ENCODE measurements at regions not wholly inside any gene's neighbourhood (a gene's known extent, or its start where the extent isn't known, plus 50 kb on each side); places are given as distances from the start of the nearest gene placed in this dataset.

DNA sequence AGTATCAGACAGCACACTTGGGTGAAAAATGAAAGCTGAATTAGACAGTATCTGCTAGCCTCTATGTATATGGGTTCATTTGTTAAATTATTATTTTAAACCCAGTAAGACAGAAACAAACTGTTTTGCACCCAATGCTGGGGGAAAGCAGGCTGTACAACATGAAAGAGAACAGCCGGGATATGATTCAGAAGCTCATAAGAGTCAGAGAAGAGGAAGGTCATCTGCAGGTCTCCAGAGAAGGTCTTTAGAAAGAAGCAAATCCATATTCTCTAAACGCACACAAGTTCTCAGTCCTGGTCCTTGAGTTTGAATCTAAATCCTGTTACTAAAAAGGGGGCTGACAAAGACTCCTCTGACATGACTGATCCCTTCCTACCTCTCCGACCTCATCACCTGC, 155.1 kb downstream of the SIPA1L2 start:
- DNase-seq = no peak

DNA sequence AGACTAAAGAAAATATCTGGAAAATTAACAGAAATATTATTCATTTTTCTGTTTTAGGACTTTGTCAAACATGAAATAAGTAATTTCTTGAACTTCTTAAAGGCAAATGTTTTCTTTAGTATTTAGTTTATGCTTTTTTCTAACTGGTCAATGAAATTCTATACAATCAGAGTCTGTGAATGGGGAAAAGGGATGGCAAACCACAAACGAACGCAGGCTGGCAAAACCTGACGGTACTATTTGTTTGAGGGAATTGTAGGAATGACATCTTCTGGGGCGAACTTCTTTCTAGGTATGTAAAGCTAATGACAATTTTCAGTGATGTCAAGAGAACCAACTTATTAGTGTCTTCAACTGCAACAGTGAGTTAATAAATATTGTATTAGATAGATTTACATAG, 156.0 kb downstream of the SIPA1L2 start:
- DNase-seq = no peak

DNA sequence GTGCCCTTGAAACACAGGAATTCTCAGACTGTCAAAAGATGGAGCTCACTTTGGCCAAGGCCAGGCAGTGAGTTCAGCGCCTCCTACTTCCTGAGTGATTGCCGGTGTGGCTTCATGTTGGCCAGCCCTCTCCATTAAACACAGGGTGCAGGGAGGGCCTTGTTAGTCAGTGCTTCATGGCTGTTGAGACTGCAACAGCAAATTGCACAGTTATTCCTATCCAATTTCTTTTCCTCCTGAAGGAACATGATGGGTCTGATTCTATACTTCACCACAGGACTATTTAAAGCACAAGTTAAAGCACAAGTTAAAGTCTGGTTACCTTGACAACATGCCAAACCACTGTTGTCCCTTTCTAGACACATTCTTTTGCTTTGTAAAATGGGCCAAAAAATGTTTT, 156.6 kb downstream of the SIPA1L2 start:
- no peak for DNase-seq

DNA sequence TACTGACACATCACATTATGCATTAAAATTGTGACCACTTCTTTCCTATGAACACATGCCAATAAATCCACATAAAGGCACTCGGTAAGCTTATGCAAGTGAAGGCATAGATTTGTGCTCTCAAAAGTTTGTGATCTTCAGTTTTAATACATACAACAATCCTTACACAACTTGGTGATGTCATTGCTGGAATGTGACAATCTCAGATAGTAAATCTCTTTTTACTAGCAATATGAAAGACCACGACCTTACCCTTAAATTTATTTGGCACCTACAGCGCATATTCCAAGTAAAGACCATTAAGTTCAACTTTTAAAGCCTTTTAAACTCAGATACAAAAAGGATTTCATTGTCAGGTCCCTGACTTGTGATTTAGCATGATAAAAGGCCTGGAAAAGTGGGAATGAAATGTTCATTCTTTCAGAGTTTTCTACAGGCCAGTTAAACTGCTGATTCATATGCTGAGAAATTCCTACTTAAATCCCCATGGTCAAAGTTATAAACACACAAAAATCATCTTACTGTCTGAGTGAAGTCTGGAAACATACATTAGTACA, 157.4 kb downstream of the SIPA1L2 start:
- DNase-seq = no peak

DNA sequence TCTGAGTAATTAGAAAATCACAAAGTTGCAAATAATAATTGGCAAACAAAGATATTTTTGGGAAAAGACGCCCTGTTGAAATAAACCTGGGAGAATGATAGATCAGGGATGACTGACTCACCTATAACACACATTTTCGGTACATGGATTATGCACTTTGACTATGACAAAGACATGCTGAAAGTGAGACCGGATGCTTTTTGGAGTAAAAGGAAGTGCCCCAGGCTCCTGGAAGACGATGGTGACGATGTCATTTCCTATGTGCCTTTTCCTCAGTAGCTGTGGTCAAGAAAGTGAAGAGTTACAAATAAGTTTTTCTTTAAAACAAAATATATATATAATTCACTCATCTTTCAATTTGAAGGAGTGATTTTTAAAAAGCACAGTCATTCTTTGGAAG, 158.7 kb downstream of the SIPA1L2 start:
- no peak for DNase-seq

DNA sequence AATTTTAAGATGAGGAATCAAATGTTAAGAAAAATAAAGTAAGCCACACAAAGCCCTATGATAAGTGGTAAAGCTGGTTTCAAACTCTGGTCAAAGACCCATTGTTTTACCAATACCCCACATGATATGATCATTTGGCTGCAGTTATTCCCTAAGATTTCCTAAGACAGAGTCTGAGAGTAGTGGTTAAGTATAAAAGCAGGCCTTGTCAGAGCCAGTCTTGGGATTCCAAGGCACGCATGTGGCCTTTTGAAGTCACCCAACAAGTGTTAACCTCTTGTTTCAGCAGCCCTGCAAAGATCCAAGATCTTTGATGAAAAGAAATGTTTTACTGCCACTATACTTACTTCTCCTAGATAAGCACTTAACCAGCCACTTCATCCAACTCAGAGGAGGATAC, 159.2 kb downstream of the SIPA1L2 start:
- DNase-seq = no peak

DNA sequence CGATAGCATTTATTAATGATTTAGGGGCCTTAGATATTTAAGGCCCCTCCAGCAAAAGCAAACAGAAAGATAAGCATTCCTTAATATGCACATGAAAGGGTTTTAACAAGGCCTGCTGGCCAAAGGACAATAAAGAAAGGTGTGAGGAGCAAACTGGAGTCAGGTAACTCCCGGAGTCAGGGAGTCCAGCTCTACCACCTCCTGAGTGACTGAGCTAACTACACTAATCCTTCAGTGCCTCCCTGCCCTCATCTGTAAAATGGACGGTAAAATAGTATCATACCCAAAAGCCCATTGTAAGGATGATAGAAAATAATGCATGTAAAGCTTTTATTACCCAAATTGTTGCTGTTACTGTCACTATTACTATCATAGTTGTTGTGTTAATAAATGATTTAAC, 161.7 kb downstream of the SIPA1L2 start:
- no peak for DNase-seq

DNA sequence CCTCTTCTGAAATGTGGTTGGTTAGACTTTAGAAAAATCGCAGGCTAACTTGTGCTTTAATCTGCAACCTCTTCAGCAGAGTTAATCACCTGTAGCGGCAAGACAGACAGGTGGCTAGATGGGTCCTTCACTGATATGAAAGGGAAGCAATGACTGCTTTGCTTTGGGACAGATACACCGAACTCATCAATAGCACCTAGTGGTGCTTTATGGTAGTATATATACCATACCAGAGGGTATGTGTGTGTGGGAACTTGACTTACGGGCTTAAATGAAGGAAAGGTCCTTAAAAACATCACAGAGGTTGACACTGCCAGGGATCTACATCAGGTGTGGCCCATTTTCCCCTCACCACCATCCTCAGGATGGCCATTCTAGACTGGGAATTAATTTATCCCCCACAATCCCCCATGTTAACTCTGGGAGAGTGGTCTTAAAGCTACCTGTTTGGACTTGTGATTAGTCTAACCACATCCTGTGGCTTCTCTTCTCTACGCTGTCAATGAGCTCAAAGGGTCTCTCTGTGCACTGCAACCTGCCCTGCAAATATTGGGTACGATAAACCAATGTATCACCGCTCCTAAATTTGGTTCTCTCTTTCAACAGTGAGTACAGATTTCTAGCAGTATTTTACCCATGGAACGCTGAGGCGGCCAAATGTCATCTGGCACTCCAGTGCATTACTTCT, 162.7 kb downstream of the SIPA1L2 start:
- no peak for DNase-seq

DNA sequence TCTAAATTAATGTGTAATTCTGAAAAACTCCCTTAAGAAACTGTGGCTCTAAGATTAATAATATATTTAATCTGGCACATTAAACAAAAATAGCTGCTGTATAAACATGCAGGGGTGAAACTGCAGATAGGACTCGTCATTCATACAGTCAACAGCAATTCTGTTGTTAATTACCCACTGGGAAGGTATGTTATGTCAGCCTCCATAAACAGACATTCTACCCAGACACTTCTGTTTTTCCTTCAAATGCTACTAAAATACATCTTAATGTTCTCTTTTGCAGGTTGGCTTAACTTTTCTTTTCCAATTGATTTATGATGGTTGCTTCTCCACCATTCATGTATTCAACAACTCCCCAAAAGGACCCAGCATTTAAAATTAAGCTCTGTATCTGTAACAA, 165.6 kb downstream of the SIPA1L2 start:
- DNase-seq = no peak

DNA sequence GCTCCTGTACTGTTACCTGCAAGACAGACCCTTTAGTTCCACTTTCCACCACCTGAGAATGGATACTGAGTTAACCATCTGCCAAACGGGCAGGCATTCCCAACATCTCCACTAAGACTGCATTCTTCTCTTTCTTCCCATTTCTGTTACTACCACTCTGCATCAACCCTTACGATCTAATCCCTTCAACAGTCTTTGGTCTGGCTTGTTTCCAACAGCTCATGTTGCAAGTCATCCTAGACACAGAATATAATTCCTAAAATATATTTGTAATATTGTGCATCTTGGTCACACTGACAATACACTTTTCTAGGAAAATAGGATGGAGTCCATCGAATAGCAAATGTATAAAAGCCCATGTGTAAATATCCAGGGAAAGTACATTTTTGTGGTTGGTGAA, 166.7 kb downstream of the SIPA1L2 start:
- no peak for DNase-seq

DNA sequence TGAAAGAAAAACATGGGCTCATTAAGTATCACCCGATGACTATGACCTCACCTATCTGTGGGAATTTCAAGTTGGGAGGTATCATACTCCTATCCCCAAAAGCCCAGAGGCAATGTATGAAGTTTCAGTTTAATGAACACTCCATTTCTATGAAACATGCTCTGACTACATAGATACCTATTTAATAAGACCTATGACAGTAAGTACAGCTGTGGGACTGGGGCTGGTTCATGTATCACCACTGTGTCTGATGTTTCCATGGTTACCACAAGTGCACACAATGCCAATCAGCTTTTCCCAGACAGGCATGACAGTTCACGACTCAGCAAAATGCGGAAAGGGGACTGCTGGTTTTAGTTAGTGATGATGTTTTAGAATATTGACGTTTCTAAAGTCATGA, 167.7 kb downstream of the SIPA1L2 start:
- DNase-seq = no peak

DNA sequence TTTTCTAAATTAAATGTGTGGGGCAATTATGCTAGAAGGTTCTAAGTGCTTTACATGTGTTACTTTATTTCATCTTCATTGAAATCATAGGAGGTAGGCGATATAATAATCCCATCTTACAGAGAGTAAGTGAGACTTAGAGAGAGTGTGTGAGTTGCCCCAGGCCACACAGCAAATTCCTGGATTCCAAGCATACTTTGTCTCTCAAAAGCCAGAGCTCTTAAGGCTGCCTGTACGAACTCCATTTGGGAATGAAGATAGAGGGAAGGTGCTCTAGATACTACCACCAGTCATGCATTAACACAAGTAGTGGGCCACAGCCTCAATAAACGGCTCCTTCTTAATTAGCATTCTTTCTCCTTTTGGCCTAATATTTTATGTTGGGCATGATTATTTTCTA, 170.1 kb downstream of the SIPA1L2 start:
- DNase-seq = no peak

DNA sequence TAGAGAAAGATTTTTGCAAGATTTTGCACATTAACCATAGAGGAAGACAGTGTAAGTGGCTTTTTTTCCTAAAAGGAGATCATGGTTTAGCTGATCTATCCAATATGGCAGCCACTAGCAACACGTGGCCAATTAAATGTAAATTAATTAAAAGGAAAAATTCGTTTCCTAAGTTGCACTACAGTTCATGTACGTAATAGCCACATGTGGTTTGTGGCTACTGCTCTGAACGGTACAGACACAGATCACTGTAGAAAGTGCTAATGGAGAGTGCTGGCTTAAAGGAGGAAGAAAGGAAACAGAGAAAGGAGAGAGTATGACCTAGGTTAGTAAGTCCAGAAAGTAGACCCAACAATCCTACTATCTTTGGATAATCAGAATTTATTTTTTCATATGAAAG, 170.8 kb downstream of the SIPA1L2 start:
- no peak for DNase-seq

DNA sequence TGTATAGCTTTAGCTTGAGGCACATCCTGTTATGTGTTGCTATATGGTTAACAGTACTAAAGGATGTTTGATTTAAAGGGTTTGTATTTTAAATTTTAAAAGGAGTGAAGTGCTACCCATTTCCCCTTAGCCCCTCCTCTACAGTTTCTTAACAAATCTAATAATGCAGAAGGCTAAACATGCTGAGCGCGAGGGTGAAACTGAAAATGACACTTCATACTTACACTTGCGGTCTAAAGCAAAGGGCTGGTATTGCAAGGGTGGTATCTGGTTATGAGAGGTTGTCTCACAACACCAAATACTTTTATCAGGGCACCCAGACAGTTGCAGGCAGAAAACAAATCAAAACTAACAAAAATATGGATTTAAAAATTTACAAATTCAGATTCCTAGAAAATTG, 172.3 kb downstream of the SIPA1L2 start:
- peak; percentile 10 for DNase-seq

DNA sequence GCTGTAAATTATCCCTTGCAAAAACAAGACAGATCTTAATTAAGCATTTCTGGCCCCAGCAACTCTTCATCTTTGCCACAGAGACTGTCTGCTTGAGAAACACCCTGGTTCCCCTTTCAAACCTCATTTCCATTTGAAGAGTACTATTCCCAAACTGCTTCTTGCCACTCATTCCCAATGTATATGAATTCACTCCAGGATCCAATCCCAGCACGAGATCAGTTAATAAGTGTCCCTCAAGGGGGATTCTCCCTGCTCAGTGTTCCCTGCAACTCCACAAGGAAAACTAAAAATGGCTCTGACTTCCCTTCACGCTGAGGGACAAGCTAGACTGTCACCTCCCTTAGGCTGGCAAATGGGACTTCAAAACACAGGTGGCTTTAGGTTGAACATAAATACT, 173.2 kb downstream of the SIPA1L2 start:
- DNase-seq = no peak

DNA sequence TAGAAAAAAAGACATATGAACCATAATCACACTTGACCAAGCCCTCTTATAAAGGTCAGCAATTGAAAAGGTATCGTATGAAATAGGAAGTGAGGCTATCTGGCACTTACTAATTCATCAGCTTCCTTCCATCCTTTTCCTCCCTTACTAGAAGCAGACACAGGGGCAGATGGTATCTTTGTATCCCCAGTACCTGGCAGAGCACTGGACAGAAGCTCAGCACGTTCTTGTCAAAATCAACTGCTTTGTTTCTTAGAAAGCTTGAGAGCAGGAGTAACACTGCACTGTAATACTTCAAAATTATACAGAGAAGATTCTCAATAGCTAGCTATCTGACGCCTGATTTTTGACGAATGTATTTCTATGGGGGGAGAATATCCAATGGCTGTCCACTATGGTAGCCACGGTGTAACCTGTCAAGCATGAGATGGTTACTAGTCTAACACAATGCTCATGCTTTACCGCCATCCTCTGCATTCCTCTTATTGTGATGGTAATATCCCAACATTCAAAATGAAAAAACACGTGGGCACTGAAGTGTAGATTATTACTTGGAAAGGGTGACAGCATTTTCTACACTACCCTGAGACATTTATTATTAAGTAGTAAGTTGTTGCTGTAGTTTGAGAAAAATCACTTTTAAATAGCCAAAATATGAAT, 175.6 kb downstream of the SIPA1L2 start:
- no peak for DNase-seq

DNA sequence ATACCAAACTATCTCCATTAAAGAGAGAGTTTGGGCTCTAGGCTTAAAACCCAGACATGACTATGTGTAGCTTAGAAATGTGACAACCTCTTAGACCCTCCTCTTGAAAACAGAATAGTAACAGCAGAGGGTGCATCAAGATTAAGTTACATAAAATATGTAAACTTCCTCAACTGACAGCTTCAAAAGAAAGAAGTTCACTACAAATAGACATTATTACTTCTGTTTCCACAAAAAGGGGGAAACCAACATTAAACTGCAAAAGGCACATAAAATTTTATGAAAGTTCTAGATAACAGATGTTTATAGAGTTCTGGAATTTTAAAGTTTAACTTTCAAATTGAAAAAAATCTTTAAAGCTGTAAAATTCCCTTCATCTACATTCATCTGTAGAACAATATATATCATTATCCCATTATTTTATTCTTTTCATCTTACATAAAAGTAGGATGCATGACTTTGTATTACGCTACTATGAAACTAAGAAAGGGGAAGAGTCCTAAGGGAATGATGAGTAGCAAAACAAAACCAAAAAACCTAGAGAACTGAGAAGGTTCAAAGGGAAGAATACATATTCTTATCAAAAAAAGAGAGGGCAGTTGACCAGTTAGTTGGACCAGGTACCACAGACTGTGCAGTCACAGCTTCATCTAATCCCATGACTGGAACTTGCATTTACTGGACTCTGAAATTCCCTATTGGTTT, 177.0 kb downstream of the SIPA1L2 start:
- DNase-seq = no peak

DNA sequence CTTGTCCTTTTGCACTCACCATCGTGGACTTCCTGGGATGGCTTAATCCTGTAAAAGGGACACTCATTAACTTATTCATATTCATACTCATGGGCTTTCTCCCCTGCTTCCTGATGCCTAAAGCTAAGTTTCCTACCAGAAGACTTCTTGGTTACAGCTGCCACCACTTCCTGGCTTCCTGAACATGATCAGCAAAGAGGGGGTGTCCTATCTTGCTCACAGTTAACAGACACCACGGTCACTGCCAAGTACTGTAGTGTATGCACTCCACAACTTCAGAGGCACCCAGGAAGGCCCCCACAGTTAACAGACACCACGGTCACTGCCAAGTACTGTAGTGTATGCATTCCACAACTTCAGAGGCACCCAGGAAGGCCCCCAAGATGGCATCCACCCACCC, 177.8 kb downstream of the SIPA1L2 start:
- DNase-seq = no peak

DNA sequence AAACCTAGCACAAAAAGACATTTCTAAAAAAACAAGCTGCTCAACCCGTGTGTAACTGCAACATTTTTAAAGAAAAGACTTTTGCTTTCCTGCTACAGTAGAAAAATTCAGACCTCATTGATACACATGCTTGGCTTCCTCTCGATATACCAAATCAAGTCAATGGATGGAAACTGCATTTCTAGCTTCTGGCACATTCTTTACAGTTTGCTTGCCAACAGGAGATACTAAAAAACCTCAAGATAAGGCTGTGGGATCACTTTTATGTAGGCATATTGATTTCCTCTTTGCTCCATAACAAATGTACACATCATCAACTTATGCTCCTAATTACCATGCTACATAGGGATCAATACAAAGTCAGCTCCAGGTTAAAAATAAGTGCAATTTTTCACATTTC, 178.4 kb downstream of the SIPA1L2 start:
- DNase-seq = no peak

DNA sequence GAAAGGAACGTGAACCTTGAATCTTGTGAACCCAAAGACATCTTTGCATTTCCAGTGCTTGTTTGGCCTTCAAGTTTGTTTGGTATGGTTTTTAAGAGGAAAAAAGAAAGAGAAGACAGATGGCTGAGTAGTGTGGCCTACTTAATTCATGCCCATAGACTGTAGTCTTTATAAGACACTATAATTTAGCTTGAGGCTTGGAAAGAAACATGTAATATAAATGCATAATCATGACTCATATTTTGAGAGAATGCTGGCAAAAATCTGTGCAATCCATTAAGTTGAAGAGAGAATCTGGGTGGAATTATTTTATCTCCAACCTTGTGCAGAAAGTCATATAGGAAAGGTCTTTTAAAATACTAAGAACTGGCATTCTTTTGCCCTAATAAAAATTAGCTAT, 179.3 kb downstream of the SIPA1L2 start:
- DNase-seq = no peak

DNA sequence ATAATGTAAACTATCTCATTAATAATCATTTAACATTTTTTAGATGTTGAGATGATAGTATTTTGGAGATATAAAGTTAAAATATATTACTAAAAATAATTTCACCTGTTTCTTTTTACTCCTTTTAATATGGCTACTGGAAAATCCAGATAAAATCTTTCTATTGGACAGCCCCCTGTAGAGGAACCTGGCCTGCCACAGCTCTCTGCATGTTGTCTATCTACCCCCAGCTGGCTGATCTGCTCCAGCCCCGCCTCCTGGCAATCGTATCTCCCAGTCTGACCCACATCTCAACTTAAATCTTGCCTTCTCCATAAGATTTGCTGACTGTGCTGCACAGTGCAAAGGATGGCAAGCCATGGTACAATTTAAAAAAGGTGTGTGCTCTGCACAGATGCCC, 182.8 kb downstream of the SIPA1L2 start:
- DNase-seq = no peak

DNA sequence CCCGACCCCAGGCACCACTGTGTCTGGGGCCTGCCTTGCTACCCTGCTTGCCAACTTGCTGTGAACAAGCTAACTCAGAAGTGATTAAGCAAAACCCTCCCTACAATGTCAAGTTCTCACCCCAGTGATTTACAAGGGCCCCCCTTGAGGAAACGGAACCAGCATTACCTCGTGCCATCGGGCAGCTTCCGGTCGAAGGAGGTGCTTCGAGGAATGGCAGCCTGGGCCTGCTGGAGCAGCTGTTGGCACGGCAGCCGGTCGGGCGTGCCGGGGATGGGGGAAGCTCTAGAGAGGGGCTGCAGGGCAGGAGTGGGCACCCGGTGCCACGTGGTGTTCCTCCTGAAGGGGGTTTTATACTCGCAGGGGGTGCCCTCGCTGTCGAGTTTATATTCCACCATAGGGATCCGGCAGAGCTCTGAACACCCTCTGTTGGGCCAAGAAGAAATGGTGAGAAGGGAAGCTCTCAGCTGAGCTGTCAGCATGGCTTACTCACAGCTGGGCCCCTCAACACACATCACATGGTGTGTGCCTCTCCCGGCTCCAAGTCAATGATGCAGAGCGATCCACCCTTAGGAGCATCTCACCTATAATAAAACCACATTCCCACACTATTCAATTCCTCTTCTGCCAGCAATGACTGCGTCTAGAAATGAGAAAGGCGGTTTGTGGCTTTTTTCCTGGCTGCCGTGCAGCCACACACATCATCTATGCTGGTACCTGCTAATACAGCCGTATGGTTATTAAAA, 184.4 kb downstream of the SIPA1L2 start:
- DNase-seq = no peak

DNA sequence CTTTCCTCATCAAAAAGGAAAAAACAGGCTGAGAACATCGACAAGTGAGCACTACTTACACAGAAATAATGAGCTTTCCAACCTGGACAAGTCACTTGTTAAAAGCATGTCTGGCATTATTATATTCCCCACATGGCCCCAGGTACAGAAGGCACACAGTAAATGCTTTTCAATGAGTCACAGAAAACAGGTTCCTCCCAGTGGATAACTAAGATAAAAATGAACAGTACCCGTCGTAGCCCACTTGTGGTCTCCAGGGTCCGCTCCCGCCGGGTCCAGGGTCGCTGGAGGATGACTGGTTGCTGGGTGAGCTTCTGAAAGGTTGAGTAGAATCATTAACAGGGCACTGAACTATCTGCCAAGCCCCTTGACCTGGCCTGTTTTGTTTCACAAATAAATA, 186.6 kb downstream of the SIPA1L2 start:
- DNase-seq = no peak

DNA sequence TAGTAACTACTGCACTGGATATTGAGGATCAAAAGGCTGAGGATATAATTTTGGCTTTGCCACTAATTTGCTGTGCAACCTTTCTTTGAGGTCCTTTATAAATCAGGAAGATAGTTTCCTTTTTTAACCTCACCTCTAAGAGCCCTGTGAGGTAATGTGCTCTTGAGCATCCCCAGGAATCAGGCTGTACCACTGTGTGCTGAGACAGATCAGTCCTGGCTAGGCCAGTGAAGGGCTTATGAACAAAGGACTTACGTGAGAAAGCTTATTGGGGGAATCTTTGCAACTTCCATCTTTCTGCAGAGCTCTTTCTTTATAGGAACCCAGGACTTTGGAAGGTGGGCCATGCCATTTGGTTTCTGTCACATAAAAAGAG, 188.9 kb downstream of the SIPA1L2 start:
- DNase-seq = no peak
